Right atrium auricular region (tissue), 2 donors: ENCODE measurements at regions not wholly inside any gene's neighbourhood (a gene's known extent, or its start where the extent isn't known, plus 50 kb on each side); places are given as distances from the start of the nearest gene placed in this dataset.

Source experiments
- DNase-seq: peaks from one replicate; pipeline ENCODE4 v3.0.0-alpha.2; 2019; ENCODE audit warnings: low spot score
- H3K27ac ChIP-seq, 2 donors: fragments of 200-600 bp; sonication (generic); 1 replicate in 1 of 2; 2 replicates in 1 of 2; pipeline ENCODE4 v1.5.1; 2016 to 2019
- H3K27me3 ChIP-seq, 2 donors: fragments of 200-600 bp; sonication (generic); one replicate each; pipeline versions ENCODE4 v1.5.1 to v1.6.0; 2017 to 2019
- H3K36me3 ChIP-seq: fragments of 200-600 bp; sonication (generic); one replicate; pipeline ENCODE4 v1.5.1; 2016
- H3K4me1 ChIP-seq, 2 donors: fragments of 200-600 bp; sonication (generic); one replicate each; pipeline versions ENCODE4 v1.5.1 to v1.6.0; 2017 to 2019
- H3K4me3 ChIP-seq, 2 donors: fragments of 200-600 bp; sonication (generic); 1 replicate in 1 of 2; 2 replicates in 1 of 2; pipeline ENCODE4 v1.5.1; 2017 to 2019; ENCODE audit warnings: mild to moderate bottlenecking in 1 of 2, moderate library complexity in 1 of 2
- H3K9me3 ChIP-seq, 2 donors: fragments of 200-600 bp; sonication (generic); one replicate each; pipeline ENCODE4 v1.5.1; 2019
- CTCF ChIP-seq, 2 donors: fragments of 200-600 bp; sonication (generic); IDR thresholded peaks; one replicate each; pipeline ENCODE4 v1.5.1; 2019; ENCODE audit warnings: antibody characterized with exemption in 2 of 2

- Histone ChIP-seq H3K4me3 (no peak overlapping the region), H3K27ac (peak overlapping the region in 1 of 2 donors; percentile 23), H3K9me3 (no peaks in the 10 kb centered on the region), H3K4me1 (no peaks in the 10 kb centered on the region), H3K36me3 (no peaks in the 10 kb centered on the region), H3K27me3 (no peaks in the 10 kb centered on the region)
- TF ChIP-seq CTCF (IDR thresholded peaks at IDR 0.05) = no peak
- DNase-seq = no peak
These were observed 87.9 kb downstream of the RAP2B start for GRCh38 chr3:153249906-153250305.

GRCh38 chr3:153250446-153250845 lies 88.4 kb downstream of the RAP2B start:
- no peaks in the 10 kb centered on the region for H3K27me3 ChIP-seq
- no peaks in the 10 kb centered on the region for H3K36me3 ChIP-seq
- no peak for TF ChIP-seq CTCF (IDR thresholded peaks at IDR 0.05)
- H3K9me3 ChIP-seq = no peaks in the 10 kb centered on the region
- H3K4me1 ChIP-seq = no peaks in the 10 kb centered on the region
- no peak for DNase-seq
- H3K27ac ChIP-seq = peak overlapping the region in 1 of 2 donors; percentile 11
- H3K4me3 ChIP-seq = no peak overlapping the region

- H3K27ac ChIP-seq = no peak overlapping the region
- H3K27me3 ChIP-seq = no peaks in the 10 kb centered on the region
- no peak for TF ChIP-seq CTCF (IDR thresholded peaks at IDR 0.05)
- H3K9me3 ChIP-seq = no peaks in the 10 kb centered on the region
- no peaks in the 10 kb centered on the region for H3K4me1 ChIP-seq
- no peak overlapping the region for H3K4me3 ChIP-seq
- no peak for DNase-seq
- H3K36me3 ChIP-seq = no peaks in the 10 kb centered on the region
These were observed 90.9 kb downstream of the RAP2B start for GRCh38 chr3:153252963-153253362.

GRCh38 chr3:153254361-153254760 lies 92.3 kb downstream of the RAP2B start:
- Histone ChIP-seq H3K27ac (no peak overlapping the region), H3K27me3 (no peaks in the 10 kb centered on the region), H3K4me3 (no peak overlapping the region), H3K4me1 (no peaks in the 10 kb centered on the region), H3K9me3 (no peaks in the 10 kb centered on the region), H3K36me3 (no peaks in the 10 kb centered on the region)
- TF ChIP-seq CTCF (IDR thresholded peaks at IDR 0.05) = no peak
- no peak for DNase-seq

- no peaks in the 10 kb centered on the region for H3K4me1 ChIP-seq
- H3K27ac ChIP-seq = no peak overlapping the region
- H3K36me3 ChIP-seq = no peaks in the 10 kb centered on the region
- no peak for DNase-seq
- no peak overlapping the region for H3K4me3 ChIP-seq
- H3K9me3 ChIP-seq = no peaks in the 10 kb centered on the region
- no peak for TF ChIP-seq CTCF (IDR thresholded peaks at IDR 0.05)
- no peaks in the 10 kb centered on the region for H3K27me3 ChIP-seq
These were observed 95.8 kb downstream of the RAP2B start for GRCh38 chr3:153257673-153258351.

GRCh38 chr3:153259956-153260355 lies 97.9 kb downstream of the RAP2B start:
- no peak for DNase-seq
- H3K27me3 ChIP-seq = no peaks in the 10 kb centered on the region
- H3K4me1 ChIP-seq = no peaks in the 10 kb centered on the region
- H3K9me3 ChIP-seq = no peaks in the 10 kb centered on the region
- no peak for TF ChIP-seq CTCF (IDR thresholded peaks at IDR 0.05)
- H3K36me3 ChIP-seq = no peaks in the 10 kb centered on the region
- no peak overlapping the region for H3K27ac ChIP-seq
- H3K4me3 ChIP-seq = no peak overlapping the region
